ENCODE measurements at regions not wholly inside any gene's neighbourhood (a gene's known extent, or its start where the extent isn't known, plus 50 kb on each side); places are given as distances from the start of the nearest gene placed in this dataset.

GRCh38 chr12:24088751-24089509 is 139.5 kb upstream of the SOX5 start:
- no peak overlapping the region for H2AFZ ChIP-seq (replicated peaks; ENCODE audit: low read length, poor library complexity)
- intact Hi-C loops (cut with micrococcal nuclease) (no loop called here), in situ Hi-C loops (cut with MboI; ENCODE audit: low sequenced_read_pairs) (no loop called here), dilution Hi-C loops (cut with HindIII; ENCODE audit: low sequenced_read_pairs, unreplicated experiment) (no loop called here)
- no peak overlapping the region for H2BK120ac ChIP-seq (ENCODE audit: low read depth, low read length)
- H3K27me3 ChIP-seq (ENCODE audit: control insufficient read depth, insufficient read depth, low read length) = no peaks in the 10 kb centered on the region
- no peaks in the 10 kb centered on the region for H3K9me3 ChIP-seq (ENCODE audit: control insufficient read depth, insufficient read depth, low read length)
- TF ChIP-seq CEBPB (IDR thresholded peaks at IDR 0.05; ENCODE audit: low read depth, low read length) = no peak
- TF ChIP-seq RAD21 (IDR thresholded peaks at IDR 0.05; ENCODE audit: low read length) = no peak
- TF ChIP-seq CHD1 (IDR thresholded peaks at IDR 0.05; ENCODE audit: low read depth, low read length) = no peak
- no peak for TF ChIP-seq MAFK (IDR thresholded peaks at IDR 0.05; ENCODE audit: low read depth, low read length)
- no peak for TF ChIP-seq RCOR1 (IDR thresholded peaks at IDR 0.05; ENCODE audit: insufficient replicate concordance, low read length)
- no peaks in the 10 kb centered on the region for H3K79me1 ChIP-seq (ENCODE audit: low read depth in 1 of 2, low read length in 2 of 2)
- H3K56ac ChIP-seq (ENCODE audit: extremely low read depth, insufficient read depth, low read length) = no peak overlapping the region
- H3K4me3 ChIP-seq (ENCODE audit: insufficient read depth, low read depth, low read length) = no peak overlapping the region
- no peaks in the 10 kb centered on the region for H3K36me3 ChIP-seq (ENCODE audit: control insufficient read depth, insufficient read depth, low read length)
- POLR2A ChIA-PET (ENCODE audit: unreplicated experiment) = no interaction called here
- ATAC-seq (ENCODE audit: low read depth) = no peak
- CTCF ChIA-PET = no interaction called here
- peak; percentile 59 for DNase-seq
- H3K4me2 ChIP-seq (ENCODE audit: low read depth, low read length) = no peak overlapping the region
- WGBS, 2 experiments (ENCODE audit: extremely low coverage in 2 of 2, insufficient read length in 1 of 2) = no CpG with 5 or more reads among the region's 5 CpGs
- no peak overlapping the region for H2AK9ac ChIP-seq (replicated peaks; ENCODE audit: low read depth, low read length, poor library complexity)
- H3K23ac ChIP-seq (ENCODE audit: low read depth, low read length) = no peak overlapping the region
- H3K14ac ChIP-seq (replicated peaks; ENCODE audit: low read depth, low read length) = no peak overlapping the region
- no peak overlapping the region for H3K27ac ChIP-seq (ENCODE audit: insufficient read depth, low read length)
- no peak overlapping the region for H2AK5ac ChIP-seq (ENCODE audit: low read depth, low read length)
- H3K4ac ChIP-seq (ENCODE audit: low read depth, low read length) = no peak overlapping the region
- H3K9ac ChIP-seq (ENCODE audit: low read depth, low read length) = no peak overlapping the region
- H4K91ac ChIP-seq (ENCODE audit: insufficient read depth, low read depth, low read length) = no peak overlapping the region
- no peak overlapping the region for H3K18ac ChIP-seq (ENCODE audit: low read depth, low read length)
- no peak overlapping the region for H4K5ac ChIP-seq (ENCODE audit: low read depth, low read length)
- no peak overlapping the region for H2BK15ac ChIP-seq (ENCODE audit: low read depth, low read length)
- no TSS peak for BruUV-seq (replicated peaks)
- no peak overlapping the region for H2BK5ac ChIP-seq (ENCODE audit: low read depth, low read length, poor library complexity, severe bottlenecking)
- no peaks in the 10 kb centered on the region for H4K20me1 ChIP-seq (ENCODE audit: insufficient read depth, low read length)
- H2BK20ac ChIP-seq (ENCODE audit: low read depth, low read length) = no peak overlapping the region
- H4K8ac ChIP-seq (ENCODE audit: low read depth in 2 of 2, low read length in 2 of 2) = no peak overlapping the region
- peaks cover 6% of the 10 kb centered on the region; the same call in 1 of the 2 replicates for H3K9me1 ChIP-seq (ENCODE audit: insufficient read depth, low read length)
- H3K4me1 ChIP-seq (ENCODE audit: control insufficient read depth, insufficient read depth, low read length) = peaks cover 3% of the 10 kb centered on the region

Measured in IMR-90 (cell line).